HL-60 (cell line): ENCODE measurements at regions not wholly inside any gene's neighbourhood (a gene's known extent, or its start where the extent isn't known, plus 50 kb on each side); places are given as distances from the start of the nearest gene placed in this dataset.

Experiments
- CTCF ChIP-seq: IDR thresholded peaks from one replicate; pipeline ENCODE4 v1.5.1; 2011; ENCODE audit warnings: low read length, control low read depth, inconsistent platforms; ENCODE audit not compliant: insufficient read depth
- GABPA ChIP-seq: IDR thresholded peaks from 2 replicates; pipeline ENCODE4 v1.6.1; 2012; ENCODE audit warnings: low read depth
- POLR2AphosphoS5 ChIP-seq: IDR thresholded peaks from 2 replicates; pipeline ENCODE4 v1.6.1; 2012; ENCODE audit warnings: low read depth

GRCh38 chr13:109880371-109881346 is 94.3 kb upstream of the IRS2 start:
- TF ChIP-seq CTCF (no peak), GABPA (no peak), POLR2AphosphoS5 (no peak)
